ENCODE measurements at regions not wholly inside any gene's neighbourhood (a gene's known extent, or its start where the extent isn't known, plus 50 kb on each side); places are given as distances from the start of the nearest gene placed in this dataset.

DNA sequence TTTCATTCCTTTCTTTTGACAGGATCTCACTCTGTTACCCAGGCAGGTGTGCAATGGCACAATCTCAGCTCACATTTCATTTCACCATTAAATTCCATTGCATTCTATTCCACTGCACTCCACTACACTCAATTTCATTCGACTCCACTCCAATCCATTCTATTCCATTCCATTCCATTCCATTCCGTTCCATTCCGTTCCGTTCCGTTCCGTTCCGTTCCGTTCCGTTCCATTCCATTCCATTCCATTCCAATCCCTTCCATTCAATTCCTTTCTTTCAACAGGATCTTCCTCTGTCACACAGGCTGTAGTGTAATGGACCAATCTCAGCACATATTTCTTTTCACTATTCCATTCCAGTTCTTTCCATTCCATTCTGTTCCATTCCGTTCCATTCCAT lies 1445.7 kb downstream of the TSPY10 start:
- TF ChIP-seq, protein P1, sequence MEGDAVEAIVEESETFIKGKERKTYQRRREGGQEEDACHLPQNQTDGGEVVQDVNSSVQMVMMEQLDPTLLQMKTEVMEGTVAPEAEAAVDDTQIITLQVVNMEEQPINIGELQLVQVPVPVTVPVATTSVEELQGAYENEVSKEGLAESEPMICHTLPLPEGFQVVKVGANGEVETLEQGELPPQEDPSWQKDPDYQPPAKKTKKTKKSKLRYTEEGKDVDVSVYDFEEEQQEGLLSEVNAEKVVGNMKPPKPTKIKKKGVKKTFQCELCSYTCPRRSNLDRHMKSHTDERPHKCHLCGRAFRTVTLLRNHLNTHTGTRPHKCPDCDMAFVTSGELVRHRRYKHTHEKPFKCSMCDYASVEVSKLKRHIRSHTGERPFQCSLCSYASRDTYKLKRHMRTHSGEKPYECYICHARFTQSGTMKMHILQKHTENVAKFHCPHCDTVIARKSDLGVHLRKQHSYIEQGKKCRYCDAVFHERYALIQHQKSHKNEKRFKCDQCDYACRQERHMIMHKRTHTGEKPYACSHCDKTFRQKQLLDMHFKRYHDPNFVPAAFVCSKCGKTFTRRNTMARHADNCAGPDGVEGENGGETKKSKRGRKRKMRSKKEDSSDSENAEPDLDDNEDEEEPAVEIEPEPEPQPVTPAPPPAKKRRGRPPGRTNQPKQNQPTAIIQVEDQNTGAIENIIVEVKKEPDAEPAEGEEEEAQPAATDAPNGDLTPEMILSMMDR (conservative IDR thresholded peaks at IDR 0.05; ENCODE audit: low read depth, low read length), result no peak
- TF ChIP-seq EZH2 (IDR thresholded peaks at IDR 0.05; ENCODE audit: low read length, unreplicated experiment) (no peak), EZH2phosphoT487 (IDR thresholded peaks at IDR 0.05; ENCODE audit: borderline replicate concordance, low read length) (no peak)
